ENCODE measurements at regions not wholly inside any gene's neighbourhood (a gene's known extent, or its start where the extent isn't known, plus 50 kb on each side); places are given as distances from the start of the nearest gene placed in this dataset.

GRCh38 chr12:87783467-87783866, 245.7 kb downstream of the C12orf50 start:
- Mint-ChIP-seq H3K4me1 (ENCODE audit: low read depth, unreplicated experiment) (peaks cover 18% of the 10 kb centered on the region), H3K27me3 (ENCODE audit: unreplicated experiment) (no peaks in the 10 kb centered on the region), H3K36me3 (ENCODE audit: insufficient read depth, unreplicated experiment) (no peaks in the 10 kb centered on the region), H3K9me3 (ENCODE audit: low read depth, unreplicated experiment) (no peaks in the 10 kb centered on the region), H3K4me3 (ENCODE audit: low read depth, unreplicated experiment) (no peak overlapping the region), H3K27ac (ENCODE audit: unreplicated experiment) (no peak overlapping the region)
- TF ChIP-seq, protein P1, sequence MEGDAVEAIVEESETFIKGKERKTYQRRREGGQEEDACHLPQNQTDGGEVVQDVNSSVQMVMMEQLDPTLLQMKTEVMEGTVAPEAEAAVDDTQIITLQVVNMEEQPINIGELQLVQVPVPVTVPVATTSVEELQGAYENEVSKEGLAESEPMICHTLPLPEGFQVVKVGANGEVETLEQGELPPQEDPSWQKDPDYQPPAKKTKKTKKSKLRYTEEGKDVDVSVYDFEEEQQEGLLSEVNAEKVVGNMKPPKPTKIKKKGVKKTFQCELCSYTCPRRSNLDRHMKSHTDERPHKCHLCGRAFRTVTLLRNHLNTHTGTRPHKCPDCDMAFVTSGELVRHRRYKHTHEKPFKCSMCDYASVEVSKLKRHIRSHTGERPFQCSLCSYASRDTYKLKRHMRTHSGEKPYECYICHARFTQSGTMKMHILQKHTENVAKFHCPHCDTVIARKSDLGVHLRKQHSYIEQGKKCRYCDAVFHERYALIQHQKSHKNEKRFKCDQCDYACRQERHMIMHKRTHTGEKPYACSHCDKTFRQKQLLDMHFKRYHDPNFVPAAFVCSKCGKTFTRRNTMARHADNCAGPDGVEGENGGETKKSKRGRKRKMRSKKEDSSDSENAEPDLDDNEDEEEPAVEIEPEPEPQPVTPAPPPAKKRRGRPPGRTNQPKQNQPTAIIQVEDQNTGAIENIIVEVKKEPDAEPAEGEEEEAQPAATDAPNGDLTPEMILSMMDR (IDR thresholded peaks at IDR 0.05; ENCODE audit: unreplicated experiment), result no peak
- CTCF ChIA-PET, result no interaction called here
- BruUV-seq (replicated peaks), result no TSS peak
- DNase-seq, result no peak
- intact Hi-C loops (cut with micrococcal nuclease; ENCODE audit: unreplicated experiment), result no loop called here

- CTCF ChIA-PET, result no interaction called here
- Mint-ChIP-seq H3K9me3 (ENCODE audit: low read depth, unreplicated experiment) (no peaks in the 10 kb centered on the region), H3K36me3 (ENCODE audit: insufficient read depth, unreplicated experiment) (no peaks in the 10 kb centered on the region), H3K4me3 (ENCODE audit: low read depth, unreplicated experiment) (no peak overlapping the region), H3K27me3 (ENCODE audit: unreplicated experiment) (no peaks in the 10 kb centered on the region), H3K4me1 (ENCODE audit: low read depth, unreplicated experiment) (peaks cover 18% of the 10 kb centered on the region), H3K27ac (ENCODE audit: unreplicated experiment) (no peak overlapping the region)
- no TSS peak for BruUV-seq (replicated peaks)
- intact Hi-C loops (cut with micrococcal nuclease; ENCODE audit: unreplicated experiment), result no loop called here
- TF ChIP-seq, protein P1 (IDR thresholded peaks at IDR 0.05; ENCODE audit: unreplicated experiment), result no peak
- DNase-seq, result no peak
Measured at GRCh38 chr12:87782838-87783237, 246.4 kb downstream of the C12orf50 start.

DNA sequence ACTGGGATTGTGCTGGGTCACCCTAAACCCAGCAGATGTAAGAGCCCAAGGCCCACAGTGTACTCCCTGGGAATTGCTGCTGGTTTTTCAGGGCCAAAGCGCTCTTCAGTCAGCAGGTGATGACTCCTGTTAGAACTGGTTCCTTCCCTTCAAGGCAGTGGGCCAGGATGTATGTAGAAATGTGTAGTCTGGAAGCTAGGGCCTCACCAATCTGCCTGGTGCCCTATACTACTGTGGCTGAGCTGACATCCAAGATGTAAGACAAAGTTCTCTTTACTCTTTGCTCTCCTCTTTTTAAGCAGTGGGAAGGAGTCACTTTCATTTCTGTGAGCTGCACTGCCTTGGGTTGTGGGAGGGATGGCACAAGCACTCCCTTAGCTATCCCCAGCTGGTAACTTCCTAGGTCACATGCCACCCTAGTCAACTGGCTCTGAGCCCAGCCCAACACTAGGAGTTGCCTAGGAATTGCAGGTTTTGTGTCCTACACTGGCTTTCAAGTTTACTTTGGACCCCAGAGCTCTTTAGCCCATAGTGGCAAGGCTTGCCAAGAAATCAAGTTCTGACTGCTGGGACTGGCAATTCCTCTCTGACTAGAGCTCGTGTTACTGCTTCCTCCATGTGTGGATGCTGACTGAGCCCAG, 249.2 kb downstream of the C12orf50 start:
- no peaks in the 10 kb centered on the region for H3K27me3 Mint-ChIP-seq (ENCODE audit: unreplicated experiment)
- no peak overlapping the region for H3K27ac Mint-ChIP-seq (ENCODE audit: unreplicated experiment)
- H3K4me3 Mint-ChIP-seq (ENCODE audit: low read depth, unreplicated experiment), result no peak overlapping the region
- H3K36me3 Mint-ChIP-seq (ENCODE audit: insufficient read depth, unreplicated experiment), result no peaks in the 10 kb centered on the region
- no TSS peak for BruUV-seq (replicated peaks)
- no peak for DNase-seq
- CTCF ChIA-PET, result interaction anchor here (0.5 to 0.8 kb wide), 3 partner anchors 22 to 111 kb away, joined by 3 to 6 read pairs (median 3); no protein-coding TSS in a partner anchor
- intact Hi-C loops (cut with micrococcal nuclease; ENCODE audit: unreplicated experiment), result no loop called here
- TF ChIP-seq, protein P1 (IDR thresholded peaks at IDR 0.05; ENCODE audit: unreplicated experiment), result no peak
- H3K4me1 Mint-ChIP-seq (ENCODE audit: low read depth, unreplicated experiment), result peaks cover 18% of the 10 kb centered on the region
- H3K9me3 Mint-ChIP-seq (ENCODE audit: low read depth, unreplicated experiment), result no peaks in the 10 kb centered on the region

DNA sequence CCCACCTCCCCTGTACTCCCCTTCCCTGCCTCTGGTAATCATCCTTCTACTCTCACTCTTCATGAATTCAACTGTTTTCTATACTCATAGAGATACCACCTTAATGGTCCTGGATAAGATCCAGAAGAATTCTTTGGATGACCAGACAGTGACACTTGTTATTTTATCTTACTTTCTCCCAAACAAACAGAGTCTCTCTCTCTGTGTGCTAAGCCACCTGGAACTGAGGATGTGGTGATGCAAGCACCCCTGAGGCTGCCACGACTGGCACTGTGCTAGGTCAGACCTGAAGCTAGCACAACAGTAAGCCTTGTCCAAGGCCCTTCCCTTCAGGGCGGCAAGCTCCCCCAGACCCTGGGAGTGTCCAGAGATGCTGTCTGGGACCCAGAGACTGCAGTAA, 250.2 kb downstream of the C12orf50 start:
- Mint-ChIP-seq H3K9me3 (ENCODE audit: low read depth, unreplicated experiment) (no peaks in the 10 kb centered on the region), H3K36me3 (ENCODE audit: insufficient read depth, unreplicated experiment) (no peaks in the 10 kb centered on the region), H3K27ac (ENCODE audit: unreplicated experiment) (no peak overlapping the region), H3K4me3 (ENCODE audit: low read depth, unreplicated experiment) (no peak overlapping the region), H3K27me3 (ENCODE audit: unreplicated experiment) (no peaks in the 10 kb centered on the region), H3K4me1 (ENCODE audit: low read depth, unreplicated experiment) (peaks cover 18% of the 10 kb centered on the region)
- intact Hi-C loops (cut with micrococcal nuclease; ENCODE audit: unreplicated experiment), result no loop called here
- BruUV-seq (replicated peaks), result no TSS peak
- DNase-seq, result no peak
- CTCF ChIA-PET, result no interaction called here
- TF ChIP-seq, protein P1 (IDR thresholded peaks at IDR 0.05; ENCODE audit: unreplicated experiment), result no peak
